ENCODE measurements at regions not wholly inside any gene's neighbourhood (a gene's known extent, or its start where the extent isn't known, plus 50 kb on each side); places are given as distances from the start of the nearest gene placed in this dataset.

- no peak for TF ChIP-seq ZNF462 (CRISPR knock-in tag; IDR thresholded peaks at IDR 0.05)
- TF ChIP-seq EZH2phosphoT487 (IDR thresholded peaks at IDR 0.05; ENCODE audit: unreplicated experiment), result no peak
- no peak for TF ChIP-seq CTCF (conservative IDR thresholded peaks at IDR 0.05; ENCODE audit: low read depth in 2 of 2)
- TF ChIP-seq, protein P1, sequence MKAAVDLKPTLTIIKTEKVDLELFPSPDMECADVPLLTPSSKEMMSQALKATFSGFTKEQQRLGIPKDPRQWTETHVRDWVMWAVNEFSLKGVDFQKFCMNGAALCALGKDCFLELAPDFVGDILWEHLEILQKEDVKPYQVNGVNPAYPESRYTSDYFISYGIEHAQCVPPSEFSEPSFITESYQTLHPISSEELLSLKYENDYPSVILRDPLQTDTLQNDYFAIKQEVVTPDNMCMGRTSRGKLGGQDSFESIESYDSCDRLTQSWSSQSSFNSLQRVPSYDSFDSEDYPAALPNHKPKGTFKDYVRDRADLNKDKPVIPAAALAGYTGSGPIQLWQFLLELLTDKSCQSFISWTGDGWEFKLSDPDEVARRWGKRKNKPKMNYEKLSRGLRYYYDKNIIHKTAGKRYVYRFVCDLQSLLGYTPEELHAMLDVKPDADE (IDR thresholded peaks at IDR 0.05), result no peak
- no peak for TF ChIP-seq JUNB (IDR thresholded peaks at IDR 0.05; ENCODE audit: unreplicated experiment)
These were observed 57.0 kb upstream of the THRB start (continued) for GRCh38 chr3:24551626-24552025.

- no peak for ATAC-seq
- H3K79me2 ChIP-seq (replicated peaks; ENCODE audit: insufficient read depth), result no peaks in the 10 kb centered on the region
- no peaks in the 10 kb centered on the region for H3F3A ChIP-seq (replicated peaks; ENCODE audit: low read depth)
- H3K27me3 ChIP-seq (ENCODE audit: insufficient read depth), result no peaks in the 10 kb centered on the region
- H3K4me1 ChIP-seq (ENCODE audit: insufficient read depth), result no peaks in the 10 kb centered on the region
- H3K27ac Mint-ChIP-seq, result no peak overlapping the region
- H3K27me3 Mint-ChIP-seq (ENCODE audit: insufficient read depth, low read depth, poor library complexity), result peaks cover 2% of the 10 kb centered on the region
- no peak overlapping the region for H3K4me3 Mint-ChIP-seq
- H3K36me3 ChIP-seq (ENCODE audit: insufficient read depth), result no peaks in the 10 kb centered on the region
- H3K4me1 Mint-ChIP-seq, result peaks cover 4% of the 10 kb centered on the region; the same call in 2 of the 3 replicates
- peaks cover 4% of the 10 kb centered on the region; the same call in 2 of the 3 replicates for H3K9me3 Mint-ChIP-seq
- DNase-seq (ENCODE audit: low spot score), result no peak
- H3K27ac ChIP-seq (ENCODE audit: low read depth), result no peak overlapping the region
- no peak overlapping the region for H3K4me2 ChIP-seq
- no peaks in the 10 kb centered on the region for H4K20me1 ChIP-seq (replicated peaks; ENCODE audit: insufficient read depth)
- no peak overlapping the region for H2AFZ ChIP-seq
- peaks cover 3% of the 10 kb centered on the region; the same call in 1 of the 2 replicates for H3K9me2 ChIP-seq (ENCODE audit: insufficient read depth)
- no peaks in the 10 kb centered on the region; the same call in 2 of the 3 replicates for H3K36me3 Mint-ChIP-seq (ENCODE audit: low read depth)
- H3K4me3 ChIP-seq, result no peak overlapping the region
- no peak for TF ChIP-seq ZNF114 (CRISPR knock-in tag; IDR thresholded peaks at IDR 0.05)
- no peak for TF ChIP-seq EZH2 (IDR thresholded peaks at IDR 0.05; ENCODE audit: low read depth, unreplicated experiment)
- TF ChIP-seq EZH2phosphoT487 (IDR thresholded peaks at IDR 0.05; ENCODE audit: unreplicated experiment), result no peak
- TF ChIP-seq, protein P1 (IDR thresholded peaks at IDR 0.05), result no peak
- no peak for TF ChIP-seq CTCF (conservative IDR thresholded peaks at IDR 0.05; ENCODE audit: low read depth in 2 of 2)
- no peak for TF ChIP-seq POLR2AphosphoS5 (IDR thresholded peaks at IDR 0.05; ENCODE audit: low read depth)
- no peak for TF ChIP-seq CREB1 (CRISPR knock-in tag; IDR thresholded peaks at IDR 0.05; ENCODE audit: low read depth)
These were observed 68.2 kb upstream of the THRB start for GRCh38 chr3:24562895-24563294.
